ENCODE measurements at regions not wholly inside any gene's neighbourhood (a gene's known extent, or its start where the extent isn't known, plus 50 kb on each side); places are given as distances from the start of the nearest gene placed in this dataset.

DNA sequence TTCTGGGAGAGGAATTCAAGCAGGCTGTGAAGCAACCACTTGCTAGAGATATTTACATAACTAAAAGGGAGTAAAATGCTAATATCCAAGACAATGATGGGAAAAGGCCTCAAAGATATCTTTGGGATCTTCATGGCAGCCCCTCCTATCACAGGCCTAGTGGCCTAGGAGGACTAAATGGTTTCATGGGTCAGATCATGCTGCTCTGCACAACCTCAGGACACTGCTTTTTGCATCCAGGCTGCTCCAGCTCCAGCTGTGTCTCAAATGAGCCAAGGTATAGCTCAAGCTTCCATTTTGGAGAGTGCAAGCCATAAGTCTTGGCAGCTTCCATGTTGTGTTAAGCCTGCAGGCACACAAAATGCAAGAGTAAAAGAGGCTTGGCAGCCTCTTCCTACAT is 195.6 kb upstream of the SSTR1 start:
- TF ChIP-seq, protein P1, sequence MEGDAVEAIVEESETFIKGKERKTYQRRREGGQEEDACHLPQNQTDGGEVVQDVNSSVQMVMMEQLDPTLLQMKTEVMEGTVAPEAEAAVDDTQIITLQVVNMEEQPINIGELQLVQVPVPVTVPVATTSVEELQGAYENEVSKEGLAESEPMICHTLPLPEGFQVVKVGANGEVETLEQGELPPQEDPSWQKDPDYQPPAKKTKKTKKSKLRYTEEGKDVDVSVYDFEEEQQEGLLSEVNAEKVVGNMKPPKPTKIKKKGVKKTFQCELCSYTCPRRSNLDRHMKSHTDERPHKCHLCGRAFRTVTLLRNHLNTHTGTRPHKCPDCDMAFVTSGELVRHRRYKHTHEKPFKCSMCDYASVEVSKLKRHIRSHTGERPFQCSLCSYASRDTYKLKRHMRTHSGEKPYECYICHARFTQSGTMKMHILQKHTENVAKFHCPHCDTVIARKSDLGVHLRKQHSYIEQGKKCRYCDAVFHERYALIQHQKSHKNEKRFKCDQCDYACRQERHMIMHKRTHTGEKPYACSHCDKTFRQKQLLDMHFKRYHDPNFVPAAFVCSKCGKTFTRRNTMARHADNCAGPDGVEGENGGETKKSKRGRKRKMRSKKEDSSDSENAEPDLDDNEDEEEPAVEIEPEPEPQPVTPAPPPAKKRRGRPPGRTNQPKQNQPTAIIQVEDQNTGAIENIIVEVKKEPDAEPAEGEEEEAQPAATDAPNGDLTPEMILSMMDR (IDR thresholded peaks at IDR 0.05; ENCODE audit: control insufficient read depth, extremely low read depth, insufficient read depth), result no peak
- DNase-seq (ENCODE audit: low read depth), result no peak
- H3K4me3 ChIP-seq (ENCODE audit: low read depth, low read length), result no peak overlapping the region

DNA sequence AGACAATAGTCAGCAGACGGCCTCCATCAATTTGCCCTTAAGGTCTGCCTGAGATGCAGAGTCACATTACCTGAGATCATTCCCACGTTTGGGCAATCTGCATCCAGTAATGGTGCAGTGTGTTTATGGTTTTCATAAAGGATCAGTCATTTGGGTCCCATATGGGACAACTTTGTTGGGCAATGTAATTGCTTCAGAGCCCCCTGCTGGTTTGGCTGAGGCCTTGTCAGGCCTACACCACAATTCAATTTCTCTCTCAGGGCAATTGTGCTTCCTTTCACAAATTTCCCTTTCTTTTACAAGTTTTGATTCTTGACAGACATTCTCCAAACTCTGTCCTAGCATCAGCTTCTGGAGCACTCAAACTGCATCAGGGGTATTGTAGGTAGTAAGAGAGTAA is 191.2 kb upstream of the SSTR1 start:
- no peak for DNase-seq (ENCODE audit: low read depth)
- no peak overlapping the region for H3K4me3 ChIP-seq (ENCODE audit: low read depth, low read length)
- TF ChIP-seq, protein P1 (IDR thresholded peaks at IDR 0.05; ENCODE audit: control insufficient read depth, extremely low read depth, insufficient read depth), result 0 out of 2 replicates have a peak, but pooled peaks have one; percentile 10

DNA sequence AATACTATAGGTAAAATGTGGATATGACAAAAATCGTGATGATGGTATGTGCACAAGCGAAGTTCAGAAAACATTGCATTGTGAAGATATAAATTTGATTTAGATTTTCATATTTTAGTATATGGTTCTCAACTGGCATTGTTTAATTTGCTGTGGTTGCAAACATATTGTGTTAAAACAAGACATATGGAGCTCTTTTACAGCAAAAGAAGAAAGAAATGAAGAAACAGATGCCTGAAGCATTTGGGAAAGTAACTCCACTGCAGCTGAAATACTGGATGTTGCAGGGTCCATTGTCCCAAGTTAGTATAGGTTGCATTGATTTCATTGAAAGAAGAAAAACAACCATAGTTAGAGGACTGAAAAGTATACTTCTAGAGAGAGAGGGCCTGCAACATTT is 185.8 kb upstream of the SSTR1 start:
- no peak for DNase-seq (ENCODE audit: low read depth)
- TF ChIP-seq, protein P1 (IDR thresholded peaks at IDR 0.05; ENCODE audit: control insufficient read depth, extremely low read depth, insufficient read depth), result no peak
- no peak overlapping the region for H3K4me3 ChIP-seq (ENCODE audit: low read depth, low read length)

DNA sequence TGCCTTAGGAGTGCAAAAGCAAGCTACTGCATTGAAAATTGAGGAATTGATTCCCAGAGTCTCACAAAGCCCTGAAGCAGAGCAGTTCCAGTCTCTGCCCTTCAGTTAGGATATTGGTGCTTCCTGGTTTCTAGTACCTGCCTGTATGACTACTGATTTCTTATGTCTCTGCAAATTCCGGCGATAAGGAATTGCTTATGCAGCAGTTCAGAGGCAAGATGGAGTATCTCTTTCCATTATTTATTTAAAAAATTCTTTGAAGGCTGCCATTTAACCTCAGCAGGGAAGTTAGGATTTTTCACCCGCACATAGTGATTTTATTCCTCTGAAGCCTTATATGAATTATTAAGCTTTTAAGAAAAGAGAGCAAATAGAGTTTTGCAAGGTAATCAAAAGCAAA is 184.9 kb upstream of the SSTR1 start:
- DNase-seq (ENCODE audit: low read depth), result no peak
- TF ChIP-seq, protein P1 (IDR thresholded peaks at IDR 0.05; ENCODE audit: control insufficient read depth, extremely low read depth, insufficient read depth), result no peak
- H3K4me3 ChIP-seq (ENCODE audit: low read depth, low read length), result no peak overlapping the region

DNA sequence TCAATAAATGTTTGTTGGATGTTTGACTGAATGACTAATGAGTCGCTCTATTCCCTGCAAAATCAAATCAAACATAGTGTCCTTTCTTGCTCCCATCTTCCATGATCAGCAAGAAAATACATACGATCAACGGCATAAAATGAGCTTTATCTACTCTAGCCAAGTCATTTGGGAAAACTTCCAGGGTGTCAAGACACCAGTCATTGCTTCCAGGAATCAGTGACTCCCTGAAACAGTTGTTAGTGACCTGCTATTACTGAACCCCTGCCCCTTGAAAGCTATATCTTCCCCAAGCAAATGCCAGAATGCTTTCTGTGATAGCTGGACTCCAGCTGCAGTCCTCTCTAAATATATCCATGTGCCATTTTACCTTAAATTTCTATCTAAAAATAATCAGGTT is 169.5 kb upstream of the SSTR1 start:
- TF ChIP-seq, protein P1 (IDR thresholded peaks at IDR 0.05; ENCODE audit: control insufficient read depth, extremely low read depth, insufficient read depth), result no peak
- no peak for DNase-seq (ENCODE audit: low read depth)
- H3K4me3 ChIP-seq (ENCODE audit: low read depth, low read length), result no peak overlapping the region

DNA sequence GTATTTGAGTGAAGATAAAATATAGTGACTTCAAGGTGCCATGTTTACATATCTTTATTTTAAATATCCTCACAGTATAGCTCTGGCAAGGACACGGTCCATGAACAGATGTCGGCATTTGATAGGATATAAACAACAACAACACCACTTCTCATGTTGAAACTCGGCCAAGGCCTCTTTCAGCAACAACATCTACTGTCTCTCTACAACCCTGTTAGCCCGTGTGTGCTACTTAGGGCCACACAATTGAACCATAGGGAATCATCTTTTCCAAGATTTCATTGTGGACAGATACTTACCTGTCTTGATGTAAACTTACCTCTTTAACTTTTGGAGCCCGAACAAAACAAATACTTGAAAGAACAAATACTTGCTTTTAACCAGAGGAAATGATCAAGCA is 168.7 kb upstream of the SSTR1 start:
- no peak overlapping the region for H3K4me3 ChIP-seq (ENCODE audit: low read depth, low read length)
- peak; percentile 50 for DNase-seq (ENCODE audit: low read depth)
- TF ChIP-seq, protein P1 (IDR thresholded peaks at IDR 0.05; ENCODE audit: control insufficient read depth, extremely low read depth, insufficient read depth), result no peak

DNA sequence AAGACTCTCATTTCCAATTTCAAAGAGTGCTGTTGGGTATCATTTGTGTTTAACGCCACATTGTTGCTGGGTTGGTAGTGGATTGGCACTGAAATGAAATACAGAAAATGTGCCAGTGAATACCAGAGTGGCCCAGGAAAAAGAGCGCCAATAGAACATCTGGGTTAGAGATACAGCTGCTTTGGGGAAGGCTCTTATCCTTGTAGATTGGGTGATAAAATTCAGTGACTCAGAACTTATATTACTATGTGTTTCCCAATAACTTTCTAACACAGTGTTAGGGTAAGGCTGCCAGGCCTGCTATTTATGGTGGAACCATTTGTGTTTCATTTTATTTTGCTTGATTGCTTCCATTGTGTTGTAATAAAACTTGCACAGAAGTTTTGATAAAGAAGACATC is 168.2 kb upstream of the SSTR1 start:
- H3K4me3 ChIP-seq (ENCODE audit: low read depth, low read length), result no peak overlapping the region
- TF ChIP-seq, protein P1 (IDR thresholded peaks at IDR 0.05; ENCODE audit: control insufficient read depth, extremely low read depth, insufficient read depth), result no peak
- DNase-seq (ENCODE audit: low read depth), result no peak
